Islet of Langerhans (tissue), 1 donor: ENCODE measurements at regions not wholly inside any gene's neighbourhood (a gene's known extent, or its start where the extent isn't known, plus 50 kb on each side); places are given as distances from the start of the nearest gene placed in this dataset.

Source experiments
- FAIRE-seq: peaks from one replicate; lab custom pipeline; 2011; peaks lifted over from hg19 to GRCh38; lab: Jason Lieb, UNC

- no peak for FAIRE-seq
Measured at GRCh38 chr18:44598514-44598913, 82.2 kb upstream of the SETBP1 start.

GRCh38 chr18:44599412-44599811, 81.3 kb upstream of the SETBP1 start:
- no peak for FAIRE-seq

GRCh38 chr18:44601447-44601846, 79.2 kb upstream of the SETBP1 start:
- no peak for FAIRE-seq

- FAIRE-seq = no peak
Measured at GRCh38 chr18:44602380-44602779, 78.3 kb upstream of the SETBP1 start.

- FAIRE-seq = no peak
Measured at GRCh38 chr18:44602845-44603244, 77.8 kb upstream of the SETBP1 start.

- no peak for FAIRE-seq
Measured at GRCh38 chr18:44609181-44609941, 71.3 kb upstream of the SETBP1 start.

- FAIRE-seq = no peak
Measured at GRCh38 chr18:44620812-44621211, 59.9 kb upstream of the SETBP1 start.

GRCh38 chr18:44624052-44624451, 56.6 kb upstream of the SETBP1 start:
- no peak for FAIRE-seq

- no peak for FAIRE-seq
Measured at GRCh38 chr18:44625386-44625785, 55.3 kb upstream of the SETBP1 start.

- no peak for FAIRE-seq
Measured at GRCh38 chr18:44626236-44626635, 54.5 kb upstream of the SETBP1 start.

GRCh38 chr18:44626807-44627206, 53.9 kb upstream of the SETBP1 start:
- FAIRE-seq = no peak

GRCh38 chr18:44627280-44627679, 53.4 kb upstream of the SETBP1 start:
- FAIRE-seq = no peak

- no peak for FAIRE-seq
Measured at GRCh38 chr18:44629406-44629805, 51.3 kb upstream of the SETBP1 start.

- FAIRE-seq = no peak
Measured at GRCh38 chr18:44630118-44630517, 50.6 kb upstream of the SETBP1 start.
